Kidney epithelial cell (primary cell): ENCODE measurements at regions not wholly inside any gene's neighbourhood (a gene's known extent, or its start where the extent isn't known, plus 50 kb on each side); places are given as distances from the start of the nearest gene placed in this dataset.
"Not testable (repeated sequence)": the region's sequence is repeated elsewhere in the genome, so short reads cannot be mapped to it uniquely, and the experiment has no call there.

Source experiments
- DNase-seq: peaks from one replicate; pipeline ENCODE4 v3.0.0-alpha.2; 2010; ENCODE audit warnings: low read depth
- H3K27me3 ChIP-seq: 2 replicates; pipeline ENCODE4 v1.6.0; 2011; ENCODE audit warnings: low read length; ENCODE audit not compliant: control insufficient read depth, insufficient read depth
- H3K36me3 ChIP-seq: 2 replicates; pipeline ENCODE4 v1.5.1; 2011; ENCODE audit warnings: low read length; ENCODE audit not compliant: control insufficient read depth, insufficient read depth
- H3K4me3 ChIP-seq: 2 replicates; pipeline ENCODE4 v1.5.1; 2011; ENCODE audit warnings: low read depth, mild to moderate bottlenecking, control low read depth, low read length
- CTCF ChIP-seq: IDR thresholded peaks from 2 replicates; pipeline ENCODE4 v1.5.1; 2011; ENCODE audit warnings: mild to moderate bottlenecking, moderate library complexity, low read length, control low read depth, inconsistent platforms; ENCODE audit not compliant: insufficient read depth, poor library complexity, severe bottlenecking

- no peaks in the 10 kb centered on the region for H3K27me3 ChIP-seq
- H3K4me3 ChIP-seq = no peak overlapping the region
- no peak for TF ChIP-seq CTCF
- DNase-seq = no peak
- no peaks in the 10 kb centered on the region for H3K36me3 ChIP-seq
Observed at GRCh38 chr10:2326411-2326810, 589.1 kb upstream of the ADARB2 start.

GRCh38 chr10:2315045-2315485, 577.7 kb upstream of the ADARB2 start:
- H3K4me3 ChIP-seq, DNase-seq, H3K27me3 ChIP-seq: not testable (repeated sequence)

GRCh38 chr10:2306081-2306480, 568.8 kb upstream of the ADARB2 start:
- H3K36me3 ChIP-seq = no peaks in the 10 kb centered on the region
- no peak for TF ChIP-seq CTCF
- no peaks in the 10 kb centered on the region for H3K27me3 ChIP-seq
- no peak overlapping the region for H3K4me3 ChIP-seq
- no peak for DNase-seq

More at GRCh38 chr10:2315045-2315485, 577.7 kb upstream of the ADARB2 start:
- not testable (repeated sequence) for H3K36me3 ChIP-seq

GRCh38 chr10:2303169-2303568, 565.8 kb upstream of the ADARB2 start:
- H3K4me3 ChIP-seq = no peak overlapping the region
- no peaks in the 10 kb centered on the region for H3K27me3 ChIP-seq
- no peak for TF ChIP-seq CTCF
- no peaks in the 10 kb centered on the region for H3K36me3 ChIP-seq
- DNase-seq = no peak

GRCh38 chr10:2301227-2301626, 563.9 kb upstream of the ADARB2 start:
- TF ChIP-seq CTCF = no peak
- Histone ChIP-seq H3K27me3 (no peaks in the 10 kb centered on the region), H3K36me3 (no peaks in the 10 kb centered on the region), H3K4me3 (no peak overlapping the region)
- DNase-seq = no peak

GRCh38 chr10:2300231-2300630, 562.9 kb upstream of the ADARB2 start:
- H3K27me3 ChIP-seq = no peaks in the 10 kb centered on the region
- H3K4me3 ChIP-seq = no peak overlapping the region
- TF ChIP-seq CTCF = no peak
- DNase-seq = no peak
- no peaks in the 10 kb centered on the region for H3K36me3 ChIP-seq
